Germinal center (tissue), 1 donor: ENCODE measurements at regions not wholly inside any gene's neighbourhood (a gene's known extent, or its start where the extent isn't known, plus 50 kb on each side); places are given as distances from the start of the nearest gene placed in this dataset.

Experiments used
- DNase-seq: peaks from one replicate; pipeline ENCODE4 v3.0.0; 2012; ENCODE audit warnings: mixed read lengths, low spot score

DNA sequence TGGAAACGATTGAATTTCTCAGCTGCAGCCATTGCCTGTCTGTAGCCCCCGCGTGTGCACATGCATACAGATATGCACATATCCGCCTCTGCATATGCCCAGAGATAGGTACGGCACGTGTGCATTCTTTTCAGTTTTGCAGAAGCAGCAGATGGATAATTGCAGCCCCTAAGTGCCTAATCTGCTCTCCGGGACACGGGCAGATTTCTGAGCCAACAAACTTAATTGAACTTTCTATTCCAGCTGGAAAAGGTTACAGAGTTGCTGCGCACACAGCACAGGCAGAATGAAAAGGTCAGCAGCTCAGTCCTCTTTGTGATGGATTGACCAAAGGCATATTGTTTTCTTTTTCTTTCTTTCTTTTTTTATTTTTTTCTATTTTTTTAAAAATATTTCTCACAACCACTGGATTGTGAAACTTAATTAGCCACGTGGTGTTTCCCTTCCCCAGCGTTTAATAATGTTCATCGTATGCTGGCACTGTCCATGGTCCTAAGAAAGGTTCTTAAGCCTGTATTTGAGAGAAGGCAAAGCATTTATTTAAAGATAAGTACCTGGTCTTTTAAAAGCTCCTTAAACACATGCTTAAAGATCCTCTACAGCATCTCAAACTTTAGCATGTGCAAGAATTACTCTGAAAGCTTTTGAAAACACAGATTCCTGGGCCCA lies 270.2 kb upstream of the BRINP1 start:
- DNase-seq: no peak

DNA sequence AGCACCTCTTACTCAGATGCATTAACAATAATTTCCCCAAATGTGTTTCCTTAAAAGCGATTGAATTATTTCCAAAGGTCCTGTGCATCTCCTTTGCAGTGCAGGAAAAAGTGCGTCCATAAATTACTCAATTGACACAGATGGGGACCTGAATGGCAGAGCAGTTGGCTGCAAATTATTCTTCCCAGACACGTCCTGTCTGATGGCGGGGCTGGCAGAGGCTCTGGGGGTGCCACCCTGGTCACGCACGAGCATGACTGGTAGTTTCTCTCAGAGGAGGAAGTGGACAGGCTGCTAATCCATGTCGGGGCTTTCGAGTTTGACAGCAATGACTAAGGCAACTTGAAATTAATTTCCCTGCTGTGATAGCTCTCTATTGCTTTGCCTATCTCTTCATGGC lies 264.8 kb upstream of the BRINP1 start:
- no peak for DNase-seq

DNA sequence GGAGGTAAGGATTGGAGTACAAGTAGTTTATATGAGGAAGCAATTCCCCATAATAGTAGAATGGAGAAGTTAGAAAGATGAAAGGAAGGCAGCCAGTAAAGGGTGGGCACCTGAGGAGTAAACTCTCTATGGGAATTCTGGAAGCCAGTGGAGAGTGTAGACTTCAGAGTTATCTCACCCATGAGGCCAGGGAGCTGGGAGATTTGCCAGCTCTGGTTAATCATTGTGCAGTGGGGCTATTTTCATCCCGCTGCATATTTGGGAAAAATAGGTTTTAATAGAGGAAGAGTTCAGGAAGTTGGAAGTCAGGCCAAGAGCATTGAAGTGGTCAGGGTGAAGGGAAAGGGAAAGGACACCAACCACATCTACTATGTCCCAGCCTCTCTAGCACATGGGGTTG lies 242.3 kb upstream of the BRINP1 start:
- DNase-seq: no peak

DNA sequence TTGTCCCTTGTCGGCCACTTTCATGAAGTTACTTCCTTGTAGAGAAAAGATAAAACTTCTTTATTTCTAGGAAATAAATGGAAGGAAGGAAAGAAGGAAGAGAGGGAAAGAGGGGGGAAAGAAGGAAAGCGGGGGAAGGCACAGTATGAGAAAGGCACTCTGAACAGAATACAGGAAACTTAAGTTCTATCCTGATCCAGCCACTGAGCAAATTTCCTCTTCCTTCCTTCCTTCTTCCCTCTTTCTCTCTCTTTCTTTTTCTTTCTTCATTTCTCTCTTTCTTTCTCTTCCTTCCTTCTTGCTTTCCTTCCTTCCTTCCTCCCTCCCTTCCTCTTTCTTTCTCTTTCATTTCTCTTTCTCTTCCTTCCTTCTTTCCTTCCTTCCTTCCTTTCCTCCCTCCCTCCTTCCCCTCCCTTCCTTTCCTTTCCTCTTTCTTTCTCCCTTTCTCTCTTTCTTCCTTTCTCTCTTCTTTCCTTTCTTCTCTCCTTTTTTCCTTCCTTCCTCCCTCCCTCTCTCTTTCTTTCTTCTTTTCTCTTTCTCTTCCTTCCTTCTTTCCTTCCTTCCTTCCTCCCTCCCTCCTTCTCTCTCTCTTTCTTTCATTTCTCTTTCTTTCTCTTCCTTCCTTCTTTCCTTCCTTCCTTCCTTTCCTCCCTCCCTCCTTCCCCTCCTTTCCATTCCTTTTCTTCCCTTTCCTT lies 240.2 kb upstream of the BRINP1 start:
- DNase-seq: no peak

DNA sequence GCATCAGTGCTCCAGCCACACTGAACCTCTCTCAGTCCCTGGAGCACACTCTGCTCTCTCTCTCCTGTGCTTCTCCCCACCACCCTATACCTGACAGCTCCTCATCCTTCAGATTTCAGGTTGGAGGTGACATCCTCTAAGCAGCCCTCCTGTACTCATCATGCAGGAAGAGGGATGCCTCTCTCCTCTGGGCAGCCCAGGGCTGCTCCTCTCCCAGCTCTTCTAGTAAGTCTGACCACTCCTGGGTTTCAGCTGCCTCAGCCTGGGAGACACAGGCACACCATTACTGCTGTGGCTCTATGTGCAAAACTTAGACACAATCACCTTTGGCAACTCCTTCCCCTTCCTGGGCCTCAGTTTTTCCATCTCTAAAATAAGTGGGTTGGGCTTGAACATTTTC lies 232.4 kb upstream of the BRINP1 start:
- no peak for DNase-seq

DNA sequence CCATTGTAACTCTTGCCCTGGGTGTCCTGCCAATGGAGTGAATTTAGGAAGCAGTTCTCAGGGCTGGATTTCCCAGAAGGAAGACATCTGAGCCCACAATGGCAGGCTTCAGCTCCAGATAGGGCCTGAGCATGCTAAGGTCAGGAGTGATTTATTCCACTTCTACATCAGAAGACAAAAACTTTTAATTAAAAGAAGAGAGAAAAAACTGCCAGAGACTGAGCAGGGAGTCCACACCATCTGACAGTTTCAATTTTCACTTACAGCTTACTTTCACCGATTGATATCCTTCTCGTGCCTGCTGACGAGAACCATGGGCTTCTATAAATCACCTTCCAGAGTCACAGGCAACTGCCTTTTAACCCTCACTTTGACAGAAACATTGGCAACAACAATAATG lies 228.3 kb upstream of the BRINP1 start:
- no peak for DNase-seq

DNA sequence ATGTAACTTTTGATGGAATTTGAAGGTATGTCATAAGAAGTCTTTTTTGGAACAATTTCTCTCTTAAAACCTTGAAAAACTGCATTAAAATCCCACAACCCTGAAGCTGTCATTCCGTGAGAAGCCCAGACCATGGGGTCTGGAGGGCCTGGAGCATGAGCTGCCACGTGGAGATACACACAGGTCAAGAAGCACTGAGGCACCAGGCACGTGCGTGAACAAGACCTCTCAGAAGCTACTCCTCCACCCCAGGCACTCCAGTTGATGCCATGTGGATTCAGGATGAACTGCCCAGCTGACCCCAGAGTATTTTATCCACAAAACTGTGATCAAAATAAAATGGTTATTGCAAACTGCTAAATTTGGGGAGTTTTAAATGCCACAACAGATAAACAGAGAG lies 227.5 kb upstream of the BRINP1 start:
- no peak for DNase-seq

DNA sequence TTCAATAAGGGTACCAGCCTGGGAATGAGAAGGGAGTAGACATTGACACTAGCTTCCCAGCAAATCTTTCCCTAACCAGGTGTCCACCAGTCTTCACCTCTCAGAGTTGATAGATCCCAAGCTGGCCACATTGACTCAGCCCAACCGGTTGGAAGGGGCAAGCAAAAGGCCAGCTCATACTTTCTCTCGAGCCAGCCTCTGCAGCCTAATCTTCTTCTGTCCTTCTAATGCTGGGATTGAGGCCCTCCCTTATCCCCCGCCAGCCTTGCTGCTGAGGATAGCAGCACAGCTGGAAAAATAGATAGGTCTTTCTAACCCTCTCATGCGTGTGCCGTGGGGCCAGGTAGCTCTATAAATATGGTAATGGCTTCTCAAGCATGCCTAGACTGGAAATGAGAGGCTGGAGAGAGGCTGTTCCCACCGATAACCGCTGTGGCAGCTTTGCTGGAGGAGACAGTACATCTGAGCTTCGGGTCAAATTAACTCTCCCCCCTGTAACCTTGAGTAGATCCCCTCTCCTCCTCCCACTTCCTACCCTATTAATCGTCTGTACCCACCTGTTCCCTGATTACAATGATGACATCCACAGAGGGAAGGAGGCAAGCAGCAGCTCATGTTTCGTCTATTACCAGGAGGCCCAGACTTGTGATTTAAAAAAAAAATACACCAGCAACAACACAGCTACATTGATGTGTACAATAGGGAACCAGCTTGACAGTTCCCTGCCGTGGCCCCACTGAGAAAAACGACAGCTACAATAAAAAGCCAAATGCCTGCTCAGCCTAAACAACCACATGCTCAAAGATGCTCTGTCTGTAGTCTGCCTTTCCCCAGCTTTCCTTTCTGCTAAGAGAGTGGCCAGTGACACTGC lies 219.9 kb upstream of the BRINP1 start:
- no peak for DNase-seq

DNA sequence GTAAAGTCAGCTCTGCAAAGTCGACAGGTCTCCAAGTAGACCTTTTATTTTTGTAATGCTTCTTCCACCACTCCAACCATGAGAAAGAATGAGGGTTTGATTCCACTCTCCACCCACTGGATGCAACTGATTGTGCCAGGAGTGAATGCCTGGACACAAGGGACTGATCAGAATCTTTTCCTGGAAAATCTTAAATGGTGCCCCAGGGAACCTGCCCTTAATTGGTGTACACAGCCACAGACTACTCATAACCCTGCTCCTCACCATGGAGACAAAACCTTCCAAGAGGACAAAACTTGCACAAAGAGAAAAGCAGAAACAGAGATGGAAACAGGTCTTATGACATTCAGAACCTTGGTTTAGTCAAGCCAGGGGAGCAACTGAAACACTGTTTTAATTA lies 208.6 kb upstream of the BRINP1 start:
- no peak for DNase-seq

DNA sequence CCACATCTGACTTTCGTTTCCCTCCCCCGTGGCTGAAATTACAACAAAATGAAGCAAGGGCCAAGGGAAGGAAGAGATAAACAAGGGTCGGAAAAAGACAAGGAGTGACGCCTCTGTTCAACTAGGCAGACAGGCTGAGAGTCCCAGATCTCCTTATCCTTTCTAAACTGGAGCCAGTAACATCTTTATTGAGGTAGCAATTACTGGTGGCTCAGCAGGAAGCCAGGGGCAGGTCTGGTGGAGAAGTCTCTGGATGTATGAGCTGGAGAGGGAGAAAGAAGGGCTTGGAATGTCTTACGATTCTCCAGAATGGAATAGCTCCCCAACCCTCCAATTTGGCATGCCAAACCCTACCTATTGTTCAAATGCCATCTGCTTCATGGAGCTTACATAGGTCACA lies 190.8 kb upstream of the BRINP1 start:
- no peak for DNase-seq

DNA sequence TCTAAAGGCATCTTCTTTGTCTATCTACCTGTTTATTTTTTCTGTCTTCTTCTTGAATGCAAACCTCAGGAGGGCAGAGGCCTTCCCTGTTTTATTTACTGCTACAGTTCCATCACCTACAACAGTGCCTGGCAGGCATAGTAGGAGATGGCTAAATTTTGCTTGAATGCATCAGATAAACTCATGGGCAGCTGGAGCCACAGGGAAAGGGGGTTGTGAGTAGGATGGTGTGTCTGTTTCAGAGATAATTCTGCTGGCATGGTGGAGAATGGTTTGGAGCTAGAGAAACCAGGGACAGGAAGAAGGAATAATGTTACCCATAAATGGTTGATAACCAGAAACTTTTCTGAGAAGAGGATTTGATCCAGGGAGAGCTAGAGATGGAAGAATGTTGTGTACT lies 189.8 kb upstream of the BRINP1 start:
- no peak for DNase-seq

DNA sequence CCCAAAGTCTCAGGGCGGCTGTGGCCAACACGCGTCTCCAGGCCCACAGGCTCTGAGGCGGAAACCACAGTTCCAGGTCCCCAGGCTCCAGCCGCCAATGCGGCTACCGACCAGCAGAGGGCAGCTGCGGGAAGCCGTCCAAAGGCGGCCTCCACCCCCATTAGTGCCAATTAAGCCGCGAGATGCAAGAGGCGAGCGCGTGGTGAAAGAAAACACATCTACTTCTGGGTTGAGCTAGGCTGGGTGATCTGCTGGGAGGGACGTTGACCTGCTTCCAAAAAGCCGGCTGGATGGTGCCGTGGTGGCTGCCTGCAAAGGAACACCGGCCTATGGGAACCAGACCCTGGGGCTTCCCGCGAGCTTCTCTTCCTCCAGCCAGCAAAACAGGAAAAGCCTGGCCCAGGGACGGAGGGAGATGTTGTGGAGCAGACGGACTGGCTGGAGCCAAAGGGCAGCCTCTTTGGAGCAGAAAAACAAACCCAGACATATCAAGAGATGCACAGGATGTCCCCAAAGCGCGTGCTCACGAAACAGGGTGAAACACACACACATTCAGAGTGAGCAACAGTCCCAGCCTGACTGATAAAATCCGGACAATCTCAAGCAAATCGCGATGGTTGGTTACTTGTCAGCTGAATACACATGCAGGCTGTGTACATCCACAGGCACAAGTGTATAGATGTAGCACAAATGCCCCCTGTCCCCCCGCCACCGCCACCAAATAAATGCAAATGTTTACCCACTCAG lies 187.1 kb upstream of the BRINP1 start:
- peak; percentile 63 for DNase-seq

DNA sequence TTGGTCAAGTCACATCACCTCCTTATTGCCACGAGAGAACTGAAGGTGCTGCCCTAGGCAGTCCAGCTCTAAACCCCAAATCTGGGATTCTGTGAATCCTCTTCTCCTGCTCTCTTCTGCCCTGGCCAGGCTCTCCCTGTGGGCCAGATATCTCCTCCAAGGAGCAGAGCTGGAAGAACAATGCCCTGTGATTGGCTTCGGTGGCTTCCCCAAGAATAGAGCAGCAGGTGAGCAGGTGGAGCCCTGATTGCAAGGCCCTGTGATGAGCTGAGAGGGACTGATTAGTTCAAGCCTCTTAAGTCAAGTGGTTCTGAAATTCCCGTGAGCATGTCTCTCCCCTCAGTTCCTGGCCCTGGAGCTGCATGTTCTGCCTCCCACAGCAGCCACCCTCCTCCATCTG lies 175.3 kb upstream of the BRINP1 start:
- no peak for DNase-seq

DNA sequence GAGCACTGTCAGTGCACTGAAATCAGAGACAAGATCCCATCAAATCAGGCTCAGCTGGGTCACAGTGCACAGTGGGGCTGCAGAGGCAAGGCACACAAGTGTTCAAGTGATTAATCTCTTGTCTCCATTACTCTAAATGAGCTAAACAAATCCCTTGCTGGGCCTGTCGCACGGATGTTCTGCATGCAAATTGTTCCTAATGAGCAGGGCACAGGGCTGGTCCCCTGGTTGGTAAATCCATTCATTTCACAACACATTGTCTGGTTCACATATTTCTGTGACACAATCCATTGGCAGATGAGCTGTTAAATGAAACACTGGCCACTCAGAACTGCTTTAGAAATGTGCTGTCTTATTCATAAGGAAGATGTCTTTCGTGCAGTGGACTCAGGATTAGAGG lies 167.9 kb upstream of the BRINP1 start:
- no peak for DNase-seq

DNA sequence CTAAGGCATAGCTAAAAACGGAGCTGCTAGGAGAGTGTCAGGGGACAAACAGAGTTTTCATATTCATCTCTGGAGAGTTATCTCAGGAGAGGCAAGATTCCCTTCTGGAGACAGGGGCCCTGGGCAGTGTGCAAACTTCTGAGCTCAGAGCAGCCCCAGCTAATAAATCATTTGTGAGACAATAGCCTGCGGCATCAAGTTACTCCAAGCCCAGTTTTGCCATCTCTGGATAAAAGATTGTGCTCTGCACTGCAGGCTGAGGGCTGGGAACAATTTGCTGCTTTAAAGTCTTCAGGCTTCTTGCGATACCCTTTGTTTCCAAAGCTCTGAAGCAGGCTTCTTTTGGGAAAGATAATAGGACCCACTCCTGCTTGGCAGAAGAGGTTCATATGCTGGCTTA lies 164.3 kb upstream of the BRINP1 start:
- DNase-seq: no peak

DNA sequence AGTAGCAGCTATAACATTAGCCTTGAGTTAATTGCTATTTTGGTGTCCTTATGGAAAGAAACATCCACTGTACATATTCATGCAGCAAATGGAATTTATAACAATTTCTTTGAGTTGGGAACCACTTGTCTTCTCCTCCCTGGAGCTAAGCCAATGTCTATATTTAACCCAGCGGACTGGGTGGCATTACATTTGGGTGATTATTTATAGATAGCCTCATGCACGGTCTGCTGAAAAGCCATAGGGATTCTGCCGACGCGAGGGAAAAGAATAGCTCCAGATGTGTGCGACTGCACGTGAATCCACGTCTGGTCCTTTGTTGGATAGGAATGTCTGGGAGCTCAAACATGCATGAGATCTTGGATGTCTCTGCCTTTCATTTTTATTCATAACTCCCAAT lies 157.5 kb upstream of the BRINP1 start:
- DNase-seq: no peak

DNA sequence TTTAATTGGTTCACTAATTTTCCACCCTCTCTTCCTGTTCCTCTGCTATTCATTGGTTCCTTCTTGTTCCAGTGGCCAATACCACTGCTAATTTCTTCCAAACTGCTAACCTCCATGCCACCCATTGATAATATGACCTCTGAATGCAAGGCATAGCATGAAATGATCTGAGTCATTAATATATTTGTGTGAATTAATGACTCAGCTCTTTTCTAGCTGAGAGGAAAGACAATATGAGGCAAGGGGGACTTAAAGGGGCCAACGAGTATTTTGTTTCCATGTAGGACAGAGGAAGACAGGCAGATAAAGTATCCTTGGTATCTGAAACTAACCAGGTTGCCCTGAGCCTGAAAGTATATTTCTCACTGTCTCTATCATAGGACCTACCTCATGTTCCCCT lies 154.3 kb upstream of the BRINP1 start:
- DNase-seq: no peak

DNA sequence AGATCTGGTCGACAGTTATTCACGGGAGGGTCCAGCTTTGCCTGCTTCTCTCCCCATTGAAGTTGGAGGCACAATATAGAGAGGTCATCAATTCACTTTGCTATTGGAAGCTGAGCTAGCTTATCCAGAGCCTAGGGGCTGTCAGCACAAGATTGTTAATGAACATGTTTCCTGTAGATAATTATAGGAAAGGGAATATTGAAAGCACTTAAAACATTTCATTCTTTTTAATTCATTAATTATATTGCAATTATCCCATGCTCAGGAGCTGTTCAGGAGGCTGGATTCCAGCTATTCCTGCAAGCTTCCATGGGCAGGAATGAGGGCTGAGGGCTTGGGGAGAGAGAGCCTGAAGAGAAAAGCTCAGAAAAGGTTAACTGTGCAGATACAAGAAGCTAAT lies 153.1 kb upstream of the BRINP1 start:
- no peak for DNase-seq

DNA sequence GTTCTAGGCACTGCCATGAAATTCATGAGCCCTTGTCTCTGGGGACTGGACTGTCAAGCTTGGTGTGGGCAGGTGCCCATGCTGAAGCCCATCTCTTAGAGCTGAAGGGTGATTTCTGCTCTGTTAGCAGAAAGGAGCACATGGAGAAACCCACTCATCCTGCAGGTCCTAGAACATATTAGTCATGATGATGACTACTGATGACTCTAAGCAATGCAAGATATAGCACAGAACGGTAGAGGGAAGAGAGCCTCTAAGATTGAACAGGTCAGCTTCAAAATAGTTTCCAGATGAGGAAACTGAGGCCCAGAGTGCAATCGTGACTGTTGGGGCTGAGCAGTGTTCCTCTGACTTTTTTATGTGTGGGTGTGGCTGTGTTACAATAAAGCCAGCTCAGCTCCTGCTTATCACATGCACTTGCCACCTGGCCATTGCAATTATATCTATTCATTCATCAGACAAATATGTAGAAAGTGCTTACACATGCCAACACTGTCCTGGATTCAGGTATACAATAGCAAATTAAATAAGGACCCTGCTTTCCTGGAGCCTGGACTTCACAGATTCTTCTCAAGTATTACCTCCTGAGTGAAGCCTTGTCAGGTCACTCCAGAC lies 140.2 kb upstream of the BRINP1 start:
- no peak for DNase-seq

DNA sequence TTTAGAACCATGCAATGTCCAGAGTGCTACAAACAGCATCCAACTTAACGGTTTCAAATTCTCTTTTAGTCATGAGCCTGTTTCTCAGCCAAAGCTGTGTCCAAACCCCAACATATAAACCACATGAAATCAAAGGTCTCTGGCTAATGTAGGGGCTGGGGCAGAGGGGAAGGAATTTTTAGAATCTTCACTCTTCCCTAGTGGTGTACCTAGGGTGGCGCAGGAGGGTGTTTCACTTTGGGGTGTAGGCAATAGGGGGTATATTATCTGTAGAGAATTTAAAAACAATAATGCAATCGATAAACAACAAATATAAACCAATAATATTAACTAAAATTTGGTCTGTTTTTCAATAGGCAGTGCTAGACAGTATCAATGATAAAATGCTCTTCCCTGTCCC lies 132.1 kb upstream of the BRINP1 start:
- no peak for DNase-seq

DNA sequence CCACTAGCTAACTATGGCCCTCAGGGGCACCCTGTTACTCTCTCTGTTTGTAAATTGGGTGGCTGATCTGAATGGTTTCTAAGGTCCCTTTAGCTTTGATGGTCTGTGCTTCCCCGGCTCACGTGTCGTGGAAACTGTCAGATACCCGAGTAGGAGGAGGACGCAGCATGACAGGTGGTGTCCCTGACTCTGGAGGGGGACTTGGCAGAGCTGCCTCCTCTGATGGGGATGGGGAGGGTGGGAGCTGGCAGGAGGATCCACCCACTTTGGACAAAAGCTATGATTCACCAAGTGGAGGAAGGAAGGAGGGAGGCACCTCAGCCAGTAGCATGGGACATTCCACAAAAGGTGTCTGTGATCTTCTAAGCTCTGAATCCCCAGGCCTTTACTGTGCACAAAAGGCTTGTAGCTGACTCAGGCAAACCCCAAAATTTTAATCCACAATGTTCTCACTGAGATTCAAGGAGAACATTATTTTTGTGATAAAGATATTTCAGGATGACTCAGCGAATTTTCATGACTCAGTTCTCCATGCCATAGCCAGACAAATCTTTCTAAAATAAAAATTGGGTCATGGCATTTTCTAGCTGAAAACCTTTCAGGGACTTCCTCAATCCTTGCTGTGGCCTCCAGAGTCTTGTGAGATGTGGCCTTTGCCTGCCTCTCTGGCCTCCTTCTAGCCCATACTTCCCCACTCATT lies 131.0 kb upstream of the BRINP1 start:
- DNase-seq: no peak
